ACC112 (cell line): ENCODE measurements at regions not wholly inside any gene's neighbourhood (a gene's known extent, or its start where the extent isn't known, plus 50 kb on each side); places are given as distances from the start of the nearest gene placed in this dataset.

Experiments
- H2AFZ ChIP-seq: fragments of 200-600 bp; sonication (generic); one replicate; pipeline ENCODE4 v1.6.0; 2017; ENCODE audit warnings: antibody characterized with exemption, low read length; ENCODE audit not compliant: unreplicated experiment
- H3K27ac ChIP-seq: fragments of 200-600 bp; sonication (generic); 2 replicates; pipeline ENCODE4 v1.5.1; 2014; ENCODE audit warnings: low read depth, mild to moderate bottlenecking, antibody characterized with exemption, low read length, moderate library complexity
- H3K27me3 ChIP-seq: fragments of 200-600 bp; sonication (generic); 2 replicates; pipeline ENCODE4 v1.6.1; 2014; ENCODE audit warnings: mild to moderate bottlenecking, antibody characterized with exemption, low read length, moderate library complexity, mixed read lengths; ENCODE audit not compliant: insufficient read depth
- H3K36me3 ChIP-seq: fragments of 200-600 bp; sonication (generic); 2 replicates; pipeline ENCODE4 v1.6.1; 2016; ENCODE audit warnings: mild to moderate bottlenecking, antibody characterized with exemption, low read length, moderate library complexity, mixed read lengths; ENCODE audit not compliant: insufficient read depth
- H3K4me1 ChIP-seq: fragments of 200-600 bp; sonication (generic); one replicate; pipeline ENCODE4 v1.6.1; 2016; ENCODE audit warnings: low read length, mixed read lengths; ENCODE audit not compliant: insufficient read depth, unreplicated experiment, control insufficient read depth
- H3K4me3 ChIP-seq: fragments of 200-600 bp; sonication (generic); 2 replicates; pipeline ENCODE4 v1.5.1; 2014; ENCODE audit warnings: mild to moderate bottlenecking, low read depth, low read length
- H3K79me2 ChIP-seq: fragments of 200-600 bp; sonication (generic); one replicate; pipeline ENCODE4 v1.6.0; 2016; ENCODE audit warnings: low read length; ENCODE audit not compliant: control insufficient read depth, unreplicated experiment, insufficient read depth

- H3K27ac ChIP-seq, result no peak overlapping the region
- H3K4me3 ChIP-seq, result no peak overlapping the region
- H3K27me3 ChIP-seq, result peaks cover 5% of the 10 kb centered on the region; the same call in 1 of the 2 replicates
- no peaks in the 10 kb centered on the region for H3K79me2 ChIP-seq
- H3K4me1 ChIP-seq, result no peaks in the 10 kb centered on the region
- no peaks in the 10 kb centered on the region for H3K36me3 ChIP-seq
- no peak overlapping the region for H2AFZ ChIP-seq
These were observed 137.6 kb downstream of the GOLIM4 start for GRCh38 chr3:167958141-167958540.

- Histone ChIP-seq H3K4me3 (no peak overlapping the region), H3K27me3 (peaks cover 9% of the 10 kb centered on the region; the same call in 1 of the 2 replicates), H3K27ac (no peak overlapping the region), H2AFZ (no peak overlapping the region), H3K36me3 (no peaks in the 10 kb centered on the region), H3K79me2 (no peaks in the 10 kb centered on the region), H3K4me1 (no peaks in the 10 kb centered on the region)
These were observed 142.8 kb downstream of the GOLIM4 start for GRCh38 chr3:167952969-167953368.

GRCh38 chr3:167950212-167950611 lies 145.5 kb downstream of the GOLIM4 start:
- Histone ChIP-seq H3K27me3 (peaks cover 10% of the 10 kb centered on the region; the same call in 1 of the 2 replicates), H3K4me3 (no peak overlapping the region), H2AFZ (no peak overlapping the region), H3K79me2 (no peaks in the 10 kb centered on the region), H3K36me3 (no peaks in the 10 kb centered on the region), H3K27ac (no peak overlapping the region), H3K4me1 (no peaks in the 10 kb centered on the region)

- peak overlapping the region; percentile 50 for H3K27ac ChIP-seq
- peak overlapping the region; percentile 25 for H2AFZ ChIP-seq
- H3K27me3 ChIP-seq, result no peaks in the 10 kb centered on the region
- H3K4me1 ChIP-seq, result peaks cover 6% of the 10 kb centered on the region
- H3K4me3 ChIP-seq, result 0 out of 2 replicates have a peak overlapping the region, but pooled peaks have one; percentile 15
- no peaks in the 10 kb centered on the region for H3K79me2 ChIP-seq
- no peaks in the 10 kb centered on the region for H3K36me3 ChIP-seq
These were observed 154.3 kb downstream of the GOLIM4 start for GRCh38 chr3:167941234-167941995.

- no peaks in the 10 kb centered on the region for H3K36me3 ChIP-seq
- H3K27me3 ChIP-seq, result no peaks in the 10 kb centered on the region; the same call in 1 of the 2 replicates
- H3K27ac ChIP-seq, result no peak overlapping the region
- no peak overlapping the region for H2AFZ ChIP-seq
- H3K4me1 ChIP-seq, result peaks cover 6% of the 10 kb centered on the region
- H3K4me3 ChIP-seq, result no peak overlapping the region
- H3K79me2 ChIP-seq, result no peaks in the 10 kb centered on the region
These were observed 155.5 kb downstream of the GOLIM4 start for GRCh38 chr3:167940241-167940640.

- peaks cover 6% of the 10 kb centered on the region for H3K4me1 ChIP-seq
- no peak overlapping the region for H3K4me3 ChIP-seq
- no peaks in the 10 kb centered on the region for H3K36me3 ChIP-seq
- no peak overlapping the region for H2AFZ ChIP-seq
- no peaks in the 10 kb centered on the region; the same call in 1 of the 2 replicates for H3K27me3 ChIP-seq
- no peaks in the 10 kb centered on the region for H3K79me2 ChIP-seq
- no peak overlapping the region for H3K27ac ChIP-seq
These were observed 157.2 kb downstream of the GOLIM4 start for GRCh38 chr3:167938516-167938915.

GRCh38 chr3:167936019-167936418 lies 159.7 kb downstream of the GOLIM4 start:
- no peaks in the 10 kb centered on the region; the same call in 1 of the 2 replicates for H3K27me3 ChIP-seq
- no peaks in the 10 kb centered on the region for H3K36me3 ChIP-seq
- no peak overlapping the region for H3K4me3 ChIP-seq
- no peak overlapping the region for H2AFZ ChIP-seq
- peaks cover 4% of the 10 kb centered on the region for H3K4me1 ChIP-seq
- H3K79me2 ChIP-seq, result no peaks in the 10 kb centered on the region
- no peak overlapping the region for H3K27ac ChIP-seq

GRCh38 chr3:167930453-167930852 lies 165.3 kb downstream of the GOLIM4 start:
- Histone ChIP-seq H3K4me3 (no peak overlapping the region), H3K27me3 (no peaks in the 10 kb centered on the region; the same call in 1 of the 2 replicates), H3K36me3 (no peaks in the 10 kb centered on the region), H2AFZ (no peak overlapping the region), H3K79me2 (no peaks in the 10 kb centered on the region), H3K4me1 (no peaks in the 10 kb centered on the region), H3K27ac (no peak overlapping the region)

- H3K27me3 ChIP-seq, result no peaks in the 10 kb centered on the region; the same call in 1 of the 2 replicates
- no peak overlapping the region for H2AFZ ChIP-seq
- H3K4me3 ChIP-seq, result no peak overlapping the region
These were observed 165.8 kb downstream of the GOLIM4 start for GRCh38 chr3:167929968-167930367.

GRCh38 chr3:167928381-167928780 lies 167.3 kb downstream of the GOLIM4 start:
- Histone ChIP-seq H3K79me2 (no peaks in the 10 kb centered on the region), H3K4me3 (no peak overlapping the region), H3K27me3 (peaks cover 13% of the 10 kb centered on the region; the same call in 1 of the 2 replicates), H2AFZ (no peak overlapping the region), H3K4me1 (no peaks in the 10 kb centered on the region), H3K27ac (no peak overlapping the region), H3K36me3 (no peaks in the 10 kb centered on the region)

More at GRCh38 chr3:167929968-167930367, 165.8 kb downstream of the GOLIM4 start:
- Histone ChIP-seq H3K36me3 (no peaks in the 10 kb centered on the region), H3K79me2 (no peaks in the 10 kb centered on the region), H3K27ac (no peak overlapping the region), H3K4me1 (no peaks in the 10 kb centered on the region)

GRCh38 chr3:167920747-167921146 lies 175.0 kb downstream of the GOLIM4 start:
- no peaks in the 10 kb centered on the region for H3K36me3 ChIP-seq
- peaks cover 35% of the 10 kb centered on the region for H3K27me3 ChIP-seq
- no peaks in the 10 kb centered on the region for H3K79me2 ChIP-seq
- H3K27ac ChIP-seq, result no peak overlapping the region
- H3K4me1 ChIP-seq, result no peaks in the 10 kb centered on the region
- H2AFZ ChIP-seq, result no peak overlapping the region
- H3K4me3 ChIP-seq, result no peak overlapping the region
